ENCODE measurements at regions not wholly inside any gene's neighbourhood (a gene's known extent, or its start where the extent isn't known, plus 50 kb on each side); places are given as distances from the start of the nearest gene placed in this dataset.

GRCh38 chr13:107117327-107118012, 549.5 kb upstream of the ARGLU1 start:
- 67% methylated on average over 9 of the region's 15 CpGs for WGBS (ENCODE audit: insufficient coverage, low coverage, low lambda C conversion rate, missing lambda C conversion rate)
- no peaks in the 10 kb centered on the region for H3K27me3 ChIP-seq
- no peak for ATAC-seq
- DNase-seq, result no peak
- H3K4me3 ChIP-seq, result no peak overlapping the region
- intact Hi-C loops (cut with DNase I), result no loop called here
- H3K9me3 ChIP-seq, result no peaks in the 10 kb centered on the region
- no peaks in the 10 kb centered on the region for H3K4me1 ChIP-seq
- H3K36me3 ChIP-seq, result no peaks in the 10 kb centered on the region
- no peak overlapping the region for H3K27ac ChIP-seq
- TF ChIP-seq CTCF (IDR thresholded peaks at IDR 0.05) (no peak), POLR2A (IDR thresholded peaks at IDR 0.05) (no peak)

- ATAC-seq (peak; percentile 46 to 87 (median 81)), DNase-seq (no peak)
- H3K36me3 ChIP-seq, result no peaks in the 10 kb centered on the region
- WGBS (ENCODE audit: insufficient coverage, low coverage, low lambda C conversion rate, missing lambda C conversion rate), result 14% methylated on average over 1 of the region's 1 CpG
- no peaks in the 10 kb centered on the region for H3K9me3 ChIP-seq
- TF ChIP-seq CTCF (IDR thresholded peaks at IDR 0.05) (no peak), POLR2A (IDR thresholded peaks at IDR 0.05) (no peak)
- H3K27me3 ChIP-seq, result no peaks in the 10 kb centered on the region
- no peak overlapping the region for H3K4me3 ChIP-seq
- no peak overlapping the region for H3K27ac ChIP-seq
- intact Hi-C loops (cut with DNase I), result no loop called here
- H3K4me1 ChIP-seq, result no peaks in the 10 kb centered on the region
Observed at GRCh38 chr13:107113387-107113786, 545.5 kb upstream of the ARGLU1 start.

GRCh38 chr13:107111248-107111647, 543.3 kb upstream of the ARGLU1 start:
- TF ChIP-seq POLR2A (IDR thresholded peaks at IDR 0.05) (no peak), CTCF (IDR thresholded peaks at IDR 0.05) (no peak)
- Histone ChIP-seq H3K4me1 (no peaks in the 10 kb centered on the region), H3K36me3 (no peaks in the 10 kb centered on the region), H3K9me3 (no peaks in the 10 kb centered on the region), H3K4me3 (no peak overlapping the region), H3K27ac (no peak overlapping the region), H3K27me3 (no peaks in the 10 kb centered on the region)
- WGBS (ENCODE audit: insufficient coverage, low coverage, low lambda C conversion rate, missing lambda C conversion rate), result 86% methylated on average over 1 of the region's 1 CpG
- no peak for ATAC-seq
- no peak for DNase-seq
- intact Hi-C loops (cut with DNase I), result no loop called here

GRCh38 chr13:107104631-107105030, 536.7 kb upstream of the ARGLU1 start:
- ATAC-seq (no peak), DNase-seq (no peak)
- H3K27me3 ChIP-seq, result no peaks in the 10 kb centered on the region
- TF ChIP-seq CTCF (IDR thresholded peaks at IDR 0.05) (no peak), POLR2A (IDR thresholded peaks at IDR 0.05) (no peak)
- H3K36me3 ChIP-seq, result no peaks in the 10 kb centered on the region
- no peaks in the 10 kb centered on the region for H3K9me3 ChIP-seq
- H3K4me3 ChIP-seq, result no peak overlapping the region
- 52% methylated on average over 2 of the region's 2 CpGs for WGBS (ENCODE audit: insufficient coverage, low coverage, low lambda C conversion rate, missing lambda C conversion rate)
- intact Hi-C loops (cut with DNase I), result no loop called here
- H3K27ac ChIP-seq, result no peak overlapping the region
- no peaks in the 10 kb centered on the region for H3K4me1 ChIP-seq
